RWPE2 (cell line): ENCODE measurements at regions not wholly inside any gene's neighbourhood (a gene's known extent, or its start where the extent isn't known, plus 50 kb on each side); places are given as distances from the start of the nearest gene placed in this dataset.

Source experiments
- ATAC-seq: fragments of 200-7000 bp; cut with Tn5 transposase; 3 replicates; pipeline ENCODE4 v1.9.1; 2021; ENCODE audit warnings: low read depth
- DNase-seq: peaks from one replicate; pipeline ENCODE4 v3.0.0-alpha.2; 2020; ENCODE audit warnings: low spot score
- H3K27ac ChIP-seq: fragments of 450-650 bp; 2 replicates; pipeline ENCODE4 v1.5.1; 2017; ENCODE audit warnings: mild to moderate bottlenecking; ENCODE audit not compliant: poor library complexity, severe bottlenecking
- H3K27me3 ChIP-seq: fragments of 250-450 bp; sonication (Bioruptor Pico); 2 replicates; pipeline ENCODE4 v1.5.1; 2021; ENCODE audit warnings: mild to moderate bottlenecking, moderate library complexity; ENCODE audit not compliant: insufficient read depth, poor library complexity, severe bottlenecking
- H3K36me3 ChIP-seq: fragments of 250-450 bp; sonication (Bioruptor Pico); 2 replicates; pipeline ENCODE4 v1.5.1; 2020; ENCODE audit warnings: low read depth, mild to moderate bottlenecking, moderate library complexity
- H3K4me1 ChIP-seq: fragments of 250-450 bp; sonication (Bioruptor Pico); 2 replicates; pipeline ENCODE4 v1.5.1; 2021; ENCODE audit warnings: mild to moderate bottlenecking, moderate library complexity; ENCODE audit not compliant: insufficient read depth, poor library complexity, severe bottlenecking
- H3K4me3 ChIP-seq: fragments of 250-450 bp; sonication (Bioruptor Pico); 2 replicates; pipeline ENCODE4 v1.5.1; 2021; ENCODE audit warnings: mild to moderate bottlenecking, moderate library complexity; ENCODE audit not compliant: severe bottlenecking
- H3K9me3 ChIP-seq: fragments of 250-450 bp; sonication (Bioruptor Pico); 2 replicates; pipeline ENCODE4 v1.5.1; 2021; ENCODE audit warnings: mild to moderate bottlenecking, moderate library complexity; ENCODE audit not compliant: severe bottlenecking
- CTCF ChIP-seq: fragments of 450-650 bp; IDR thresholded peaks from one replicate; pipeline ENCODE4 v1.5.1; 2017; ENCODE audit warnings: mild to moderate bottlenecking, moderate library complexity; ENCODE audit not compliant: poor library complexity, severe bottlenecking

DNA sequence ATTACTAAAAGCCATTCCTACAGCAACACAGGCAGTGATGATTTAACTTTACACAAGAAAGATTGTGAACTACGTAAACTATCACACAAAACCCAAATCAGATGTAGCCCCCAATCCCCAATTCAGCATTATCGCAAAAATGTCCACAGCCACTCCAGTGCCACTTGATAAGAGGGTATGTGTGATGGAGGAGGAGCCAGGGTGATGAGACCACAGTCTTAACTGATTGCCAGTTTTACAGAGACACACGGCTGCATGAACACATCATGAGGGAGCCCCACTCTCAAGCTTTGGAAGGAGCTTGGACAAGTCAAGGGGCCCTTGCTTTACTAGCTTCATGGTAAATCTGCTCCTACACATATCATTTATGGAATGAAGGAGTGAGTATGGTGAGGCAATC lies 116.0 kb downstream of the FAM161A start:
- TF ChIP-seq CTCF: no peak
- no peak for DNase-seq
- ATAC-seq: no peak

GRCh38 chr2:61736953-61737352 lies 116.9 kb downstream of the FAM161A start:
- no peak for TF ChIP-seq CTCF
- Histone ChIP-seq H3K4me1 (no peaks in the 10 kb centered on the region), H3K27me3 (no peaks in the 10 kb centered on the region), H3K4me3 (no peak overlapping the region), H3K27ac (no peak overlapping the region), H3K9me3 (no peaks in the 10 kb centered on the region), H3K36me3 (no peaks in the 10 kb centered on the region)
- ATAC-seq: no peak
- no peak for DNase-seq

More for the DNA sequence above, 116.0 kb downstream of the FAM161A start:
- Histone ChIP-seq H3K27ac (no peak overlapping the region), H3K27me3 (no peaks in the 10 kb centered on the region), H3K4me1 (no peaks in the 10 kb centered on the region), H3K4me3 (no peak overlapping the region), H3K36me3 (no peaks in the 10 kb centered on the region), H3K9me3 (no peaks in the 10 kb centered on the region)

DNA sequence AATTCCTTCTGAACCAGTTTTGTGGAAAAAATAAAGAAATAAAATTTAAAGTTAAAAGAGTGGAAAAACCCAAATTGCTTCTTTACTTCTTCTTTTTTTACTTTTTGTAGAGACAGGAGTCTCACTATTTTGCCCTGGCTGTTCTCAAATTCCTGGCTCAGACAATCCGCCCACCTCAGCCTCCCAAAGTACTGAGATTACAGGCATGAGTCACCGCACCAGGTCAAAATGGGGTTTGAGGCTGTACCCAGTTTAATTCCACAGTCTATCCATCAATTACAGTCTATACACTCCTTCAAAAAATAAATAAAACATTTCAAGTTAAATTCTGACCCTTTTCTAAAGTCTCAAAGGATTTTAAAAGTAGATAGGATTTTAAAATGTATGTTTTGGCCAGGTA lies 120.3 kb downstream of the FAM161A start:
- ATAC-seq: no peak; the same call in 2 of the 3 replicates
- Histone ChIP-seq H3K27me3 (no peaks in the 10 kb centered on the region), H3K4me1 (no peaks in the 10 kb centered on the region), H3K9me3 (no peaks in the 10 kb centered on the region), H3K4me3 (no peak overlapping the region), H3K27ac (no peak overlapping the region), H3K36me3 (no peaks in the 10 kb centered on the region)
- no peak for DNase-seq
- no peak for TF ChIP-seq CTCF

DNA sequence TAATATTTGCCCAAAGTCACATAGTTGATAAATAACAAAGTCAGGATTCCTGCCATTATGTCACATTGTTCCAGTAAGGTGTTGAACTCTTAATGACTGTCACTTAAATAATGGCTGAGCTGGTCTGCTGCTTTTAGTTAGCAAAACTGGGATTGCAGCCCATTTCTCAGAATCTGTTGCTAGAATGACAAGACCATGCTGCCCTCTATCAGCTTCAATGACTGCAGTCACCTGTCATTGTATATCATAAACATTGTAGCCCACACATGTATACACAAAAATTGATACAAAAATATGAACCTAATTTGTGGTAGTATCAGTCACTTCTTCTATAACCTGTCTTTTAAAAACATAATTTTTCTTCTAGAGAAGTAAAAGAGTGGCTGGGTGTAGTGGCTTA lies 121.1 kb downstream of the FAM161A start:
- no peak for TF ChIP-seq CTCF

GRCh38 chr2:61727746-61728145 lies 126.1 kb downstream of the FAM161A start:
- Histone ChIP-seq H3K27me3 (no peaks in the 10 kb centered on the region), H3K36me3 (no peaks in the 10 kb centered on the region), H3K4me1 (no peaks in the 10 kb centered on the region), H3K4me3 (no peak overlapping the region), H3K9me3 (no peaks in the 10 kb centered on the region), H3K27ac (no peak overlapping the region)
- no peak for TF ChIP-seq CTCF
- ATAC-seq (no peak), DNase-seq (no peak)

More for the DNA sequence above, 121.1 kb downstream of the FAM161A start:
- no peaks in the 10 kb centered on the region for H3K9me3 ChIP-seq
- H3K36me3 ChIP-seq: no peaks in the 10 kb centered on the region
- H3K4me1 ChIP-seq: no peaks in the 10 kb centered on the region
- DNase-seq (no peak), ATAC-seq (no peak)
- H3K4me3 ChIP-seq: no peak overlapping the region
- no peak overlapping the region for H3K27ac ChIP-seq
- H3K27me3 ChIP-seq: no peaks in the 10 kb centered on the region
